Lower lobe of right lung (tissue), 2 donors: ENCODE measurements at regions not wholly inside any gene's neighbourhood (a gene's known extent, or its start where the extent isn't known, plus 50 kb on each side); places are given as distances from the start of the nearest gene placed in this dataset.

ENCODE experiments used
- ATAC-seq, 2 donors: fragments of 200-7000 bp; cut with Tn5 transposase; one replicate each; pipeline ENCODE4 v1.9.1; 2020 to 2022; ENCODE audit warnings: mild to moderate bottlenecking in 2 of 2, moderate library complexity in 2 of 2
- DNase-seq: peaks from one replicate; pipeline ENCODE4 v3.0.0-alpha.2; 2020
- H3K27ac ChIP-seq: fragments of 200-600 bp; one replicate; pipeline ENCODE4 v1.8.0; 2022
- H3K27me3 ChIP-seq: fragments of 200-600 bp; one replicate; pipeline ENCODE4 v1.8.0; 2022; ENCODE audit warnings: low read depth
- H3K36me3 ChIP-seq: fragments of 200-600 bp; one replicate; pipeline ENCODE4 v1.8.0; 2022; ENCODE audit warnings: mild to moderate bottlenecking
- H3K4me1 ChIP-seq: fragments of 200-600 bp; one replicate; pipeline ENCODE4 v1.8.0; 2022
- H3K4me3 ChIP-seq: fragments of 200-600 bp; one replicate; pipeline ENCODE4 v1.8.0; 2022; ENCODE audit warnings: mild to moderate bottlenecking
- H3K9me3 ChIP-seq: fragments of 200-600 bp; one replicate; pipeline ENCODE4 v1.8.0; 2022
- CTCF ChIP-seq: fragments of 200-600 bp; IDR thresholded peaks from one replicate; pipeline ENCODE4 v1.8.0; 2022; ENCODE audit warnings: antibody characterized with exemption, mild to moderate bottlenecking
- intact Hi-C: fragments of 100-400 bp; cut with DNase I; formaldehyde crosslinking; loops from one replicate; pipeline ENCODE4 v1.11.0; 2022
- donor health status: DM: no; HTN: yes; CAD: no; lungs with severe emphysema.

- TF ChIP-seq CTCF: no peak
- Histone ChIP-seq H3K27ac (no peak overlapping the region), H3K9me3 (no peaks in the 10 kb centered on the region), H3K27me3 (no peaks in the 10 kb centered on the region), H3K4me1 (no peaks in the 10 kb centered on the region), H3K4me3 (no peak overlapping the region), H3K36me3 (no peaks in the 10 kb centered on the region)
- intact Hi-C loops: no loop called here
- no peak for DNase-seq
- no peak for ATAC-seq
Observed at GRCh38 chr10:53434413-53434812, 661.8 kb upstream of the MBL2 start.

- DNase-seq (no peak), ATAC-seq (no peak)
- Histone ChIP-seq H3K4me3 (no peak overlapping the region), H3K27me3 (no peaks in the 10 kb centered on the region), H3K36me3 (no peaks in the 10 kb centered on the region), H3K9me3 (no peaks in the 10 kb centered on the region), H3K27ac (no peak overlapping the region), H3K4me1 (no peaks in the 10 kb centered on the region)
- intact Hi-C loops: no loop called here
- no peak for TF ChIP-seq CTCF
Observed at GRCh38 chr10:53432035-53432434, 659.5 kb upstream of the MBL2 start.

- Histone ChIP-seq H3K27me3 (no peaks in the 10 kb centered on the region), H3K4me3 (no peak overlapping the region), H3K27ac (no peak overlapping the region), H3K4me1 (no peaks in the 10 kb centered on the region), H3K36me3 (no peaks in the 10 kb centered on the region), H3K9me3 (no peaks in the 10 kb centered on the region)
- intact Hi-C loops: no loop called here
- ATAC-seq (no peak), DNase-seq (no peak)
- TF ChIP-seq CTCF: no peak
Observed at GRCh38 chr10:53430974-53431373, 658.4 kb upstream of the MBL2 start.

GRCh38 chr10:53430127-53430891 is 657.7 kb upstream of the MBL2 start:
- H3K4me1 ChIP-seq: no peaks in the 10 kb centered on the region
- DNase-seq: no peak
- ATAC-seq: no peak
- no peaks in the 10 kb centered on the region for H3K9me3 ChIP-seq
- H3K36me3 ChIP-seq: no peaks in the 10 kb centered on the region
- intact Hi-C loops: no loop called here
- TF ChIP-seq CTCF: no peak
- no peaks in the 10 kb centered on the region for H3K27me3 ChIP-seq
- no peak overlapping the region for H3K4me3 ChIP-seq
- H3K27ac ChIP-seq: no peak overlapping the region

GRCh38 chr10:53422223-53422888 is 649.8 kb upstream of the MBL2 start:
- H3K9me3 ChIP-seq: no peaks in the 10 kb centered on the region
- H3K4me3 ChIP-seq: no peak overlapping the region
- DNase-seq (no peak), ATAC-seq (no peak)
- H3K4me1 ChIP-seq: no peaks in the 10 kb centered on the region
- no peak for TF ChIP-seq CTCF
- H3K27ac ChIP-seq: no peak overlapping the region
- H3K36me3 ChIP-seq: no peaks in the 10 kb centered on the region
- intact Hi-C loops: no loop called here
- H3K27me3 ChIP-seq: no peaks in the 10 kb centered on the region
